B cell (primary cell): ENCODE measurements at regions not wholly inside any gene's neighbourhood (a gene's known extent, or its start where the extent isn't known, plus 50 kb on each side); places are given as distances from the start of the nearest gene placed in this dataset.
"Not testable (repeated sequence)": the region's sequence is repeated elsewhere in the genome, so short reads cannot be mapped to it uniquely, and the experiment has no call there.

Experiments
- ATAC-seq: fragments of 200-7000 bp; cut with Tn5 transposase; one replicate; pipeline ENCODE4 v1.10.0; 2021; ENCODE audit warnings: low read depth, mild to moderate bottlenecking, moderate number of reproducible peaks, moderate library complexity
- CTCF ChIA-PET: fragments of 350-600 bp; sonication (Branson Sonifier 250); formaldehyde crosslinking; loops from one replicate; lab custom pipeline; 2021; ENCODE audit warnings: antibody characterized with exemption, inconsistent platforms; lab: Charles Lee
- POLR2A ChIA-PET: fragments of 350-600 bp; sonication (Branson Sonifier 250); formaldehyde crosslinking; loops from one replicate; lab custom pipeline; 2021; ENCODE audit warnings: antibody characterized with exemption; lab: Charles Lee
- DNase-seq: peaks from one replicate; pipeline ENCODE4 v3.0.0; 2013
- H2AFZ ChIP-seq: 2 replicates; pipeline ENCODE4 v1.6.1; 2012; ENCODE audit warnings: mild to moderate bottlenecking, low read depth, low read length; ENCODE audit not compliant: insufficient read depth, poor library complexity, severe bottlenecking
- H3K27ac ChIP-seq, 2 donors: 1 replicate in 1 of 2; 2 replicates in 1 of 2; pipeline ENCODE4 v1.5.1; 2012 to 2013; ENCODE audit warnings: low read length in 2 of 2, mild to moderate bottlenecking in 2 of 2, moderate library complexity in 1 of 2
- H3K27me3 ChIP-seq, 4 experiments: fragments of 200-600 bp in 1 of 4; sonication (generic) in 1 of 4; replicated peaks in 1 of 4; 1 replicate in 2 of 4; 2 replicates in 2 of 4; pipeline versions ENCODE4 v1.6.1 to v1.7.0; 2013 to 2016; ENCODE audit warnings: low read length in 3 of 4, mild to moderate bottlenecking in 2 of 4, mixed read lengths in 1 of 4, moderate library complexity in 1 of 4; ENCODE audit not compliant: insufficient read depth in 4 of 4, control insufficient read depth in 3 of 4; ENCODE audit errors: control extremely low read depth in 1 of 4
- H3K36me3 ChIP-seq, 2 experiments: replicated peaks in 1 of 2; 1 replicate in 1 of 2; 2 replicates in 1 of 2; pipeline versions ENCODE4 v1.6.1 to v1.7.1; 2013; ENCODE audit warnings: low read length in 1 of 2; ENCODE audit not compliant: insufficient read depth in 2 of 2, control insufficient read depth in 1 of 2; ENCODE audit errors: control extremely low read depth in 1 of 2, extremely low read depth in 1 of 2
- H3K4me1 ChIP-seq, 2 donors: fragments of 200-600 bp in 1 of 2; sonication (generic) in 1 of 2; 1 replicate in 1 of 2; 2 replicates in 1 of 2; pipeline versions ENCODE4 v1.5.1 to v1.6.1; 2013 to 2017; ENCODE audit warnings: low read length in 2 of 2; ENCODE audit not compliant: control insufficient read depth in 2 of 2, insufficient read depth in 2 of 2
- H3K4me2 ChIP-seq: replicated peaks from 2 replicates; pipeline ENCODE3; 2012; ENCODE audit warnings: mild to moderate bottlenecking, low read depth, low read length; ENCODE audit not compliant: poor library complexity, severe bottlenecking
- H3K4me3 ChIP-seq, 5 experiments: fragments of 200-600 bp in 1 of 5; sonication (generic) in 1 of 5; 1 replicate in 3 of 5; 2 replicates in 2 of 5; pipeline versions ENCODE4 v1.5.1 to v1.7.0; 2011 to 2016; ENCODE audit warnings: low read length in 4 of 5, mild to moderate bottlenecking in 4 of 5, low read depth in 2 of 5, control low read depth in 1 of 5, moderate library complexity in 1 of 5; ENCODE audit not compliant: insufficient read depth in 1 of 5; ENCODE audit errors: control extremely low read depth in 1 of 5, extremely low read depth in 1 of 5
- H3K79me2 ChIP-seq: fragments of 200-600 bp; sonication (generic); one replicate; pipeline ENCODE4 v1.6.0; 2016; ENCODE audit warnings: low read length; ENCODE audit not compliant: control insufficient read depth, insufficient read depth
- H3K9ac ChIP-seq: fragments of 200-600 bp; sonication (generic); 2 replicates; pipeline ENCODE4 v1.6.1; 2017; ENCODE audit warnings: mild to moderate bottlenecking, low read length, moderate library complexity
- H3K9me3 ChIP-seq, 3 donors: one replicate each; pipeline versions ENCODE4 v1.6.1 to v1.7.1; 2013; ENCODE audit warnings: low read length in 2 of 3; ENCODE audit not compliant: control insufficient read depth in 2 of 3, insufficient read depth in 1 of 3; ENCODE audit errors: control extremely low read depth in 1 of 3
- H4K20me1 ChIP-seq: 2 replicates; pipeline ENCODE4 v1.6.0; 2012; ENCODE audit warnings: mild to moderate bottlenecking, low read length; ENCODE audit not compliant: insufficient read depth, control insufficient read depth, poor library complexity, severe bottlenecking
- H3K27ac Mint-ChIP-seq: one replicate; pipeline ENCODE4 v1.8.0; 2021; ENCODE audit warnings: mixed read lengths
- H3K27me3 Mint-ChIP-seq: one replicate; pipeline ENCODE4 v1.8.0; 2021; ENCODE audit warnings: mixed read lengths
- H3K4me1 Mint-ChIP-seq: one replicate; pipeline ENCODE4 v1.8.0; 2021; ENCODE audit warnings: mixed read lengths
- H3K4me3 Mint-ChIP-seq: one replicate; pipeline ENCODE4 v1.8.0; 2021; ENCODE audit warnings: mixed read lengths
- H3K9me3 Mint-ChIP-seq: one replicate; pipeline ENCODE4 v1.8.0; 2022; ENCODE audit warnings: mixed read lengths; ENCODE audit not compliant: insufficient read depth
- EZH2 ChIP-seq: IDR thresholded peaks from 2 replicates; pipeline ENCODE4 v1.6.1; 2012; ENCODE audit warnings: borderline replicate concordance, low read depth, mild to moderate bottlenecking, moderate library complexity, low read length; ENCODE audit not compliant: insufficient read depth, poor library complexity, severe bottlenecking
- WGBS: methylation state at CpG from one replicate; pipeline ENCODE4 v1.1.5; 2013; ENCODE audit warnings: missing lambda C conversion rate; ENCODE audit not compliant: insufficient coverage; 5-methylcytosine and 5-hydroxymethylcytosine counted together
- intact Hi-C: fragments of 100-400 bp; cut with micrococcal nuclease; formaldehyde crosslinking; loops from one replicate; pipeline ENCODE4 v1.10.0; 2022
- TF ChIP-seq, protein P1 (sequence below): fragments of 200-600 bp; IDR thresholded peaks from one replicate; pipeline ENCODE4 v1.8.0; 2022; ENCODE audit warnings: antibody characterized with exemption, mild to moderate bottlenecking

DNA sequence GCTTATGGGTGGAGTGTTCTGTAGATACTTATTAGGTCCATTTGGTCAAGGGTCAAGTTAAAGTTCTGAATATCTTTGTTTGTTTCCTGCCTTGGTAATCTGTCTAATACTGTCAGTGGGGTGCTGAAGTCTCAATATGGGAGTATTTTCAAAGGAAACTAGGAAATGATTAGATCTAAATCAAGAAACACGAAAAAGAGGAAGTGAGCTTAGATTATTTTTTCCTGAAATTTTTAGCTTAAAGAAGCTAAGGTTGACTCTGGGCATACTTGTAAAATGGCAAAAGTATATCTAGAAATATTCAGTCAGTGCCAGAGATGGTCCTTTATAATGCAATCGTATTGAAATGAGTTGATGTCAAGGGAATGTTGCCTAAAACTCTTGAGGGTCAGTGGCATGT, 313.5 kb downstream of the ICE1 start:
- Histone ChIP-seq H3K79me2 (no peaks in the 10 kb centered on the region), H3K36me3 (no peaks in the 10 kb centered on the region), H3K4me1 (peaks cover 17 to 18% of the 10 kb centered on the region in 2 donors), H3K27ac (no peak overlapping the region), H4K20me1 (no peaks in the 10 kb centered on the region), H3K9me3 (no peaks in the 10 kb centered on the region), H3K27me3 (no peaks in the 10 kb centered on the region), H2AFZ (no peak overlapping the region), H3K9ac (no peak overlapping the region), H3K4me3 (no peak overlapping the region), H3K4me2 (no peak overlapping the region)
- TF ChIP-seq, protein P1, sequence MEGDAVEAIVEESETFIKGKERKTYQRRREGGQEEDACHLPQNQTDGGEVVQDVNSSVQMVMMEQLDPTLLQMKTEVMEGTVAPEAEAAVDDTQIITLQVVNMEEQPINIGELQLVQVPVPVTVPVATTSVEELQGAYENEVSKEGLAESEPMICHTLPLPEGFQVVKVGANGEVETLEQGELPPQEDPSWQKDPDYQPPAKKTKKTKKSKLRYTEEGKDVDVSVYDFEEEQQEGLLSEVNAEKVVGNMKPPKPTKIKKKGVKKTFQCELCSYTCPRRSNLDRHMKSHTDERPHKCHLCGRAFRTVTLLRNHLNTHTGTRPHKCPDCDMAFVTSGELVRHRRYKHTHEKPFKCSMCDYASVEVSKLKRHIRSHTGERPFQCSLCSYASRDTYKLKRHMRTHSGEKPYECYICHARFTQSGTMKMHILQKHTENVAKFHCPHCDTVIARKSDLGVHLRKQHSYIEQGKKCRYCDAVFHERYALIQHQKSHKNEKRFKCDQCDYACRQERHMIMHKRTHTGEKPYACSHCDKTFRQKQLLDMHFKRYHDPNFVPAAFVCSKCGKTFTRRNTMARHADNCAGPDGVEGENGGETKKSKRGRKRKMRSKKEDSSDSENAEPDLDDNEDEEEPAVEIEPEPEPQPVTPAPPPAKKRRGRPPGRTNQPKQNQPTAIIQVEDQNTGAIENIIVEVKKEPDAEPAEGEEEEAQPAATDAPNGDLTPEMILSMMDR: no peak
- TF ChIP-seq EZH2: no peak
- Mint-ChIP-seq H3K4me3 (no peak overlapping the region), H3K9me3 (peaks cover 2% of the 10 kb centered on the region), H3K4me1 (peaks cover 35% of the 10 kb centered on the region), H3K27ac (no peak overlapping the region), H3K27me3 (no peaks in the 10 kb centered on the region)
- ATAC-seq: no peak
- intact Hi-C loops: no loop called here
- DNase-seq: no peak
- ChIA-PET POLR2A (no interaction called here), CTCF (no interaction called here)
- 45% methylated on average over 2 of the region's 2 CpGs for WGBS

DNA sequence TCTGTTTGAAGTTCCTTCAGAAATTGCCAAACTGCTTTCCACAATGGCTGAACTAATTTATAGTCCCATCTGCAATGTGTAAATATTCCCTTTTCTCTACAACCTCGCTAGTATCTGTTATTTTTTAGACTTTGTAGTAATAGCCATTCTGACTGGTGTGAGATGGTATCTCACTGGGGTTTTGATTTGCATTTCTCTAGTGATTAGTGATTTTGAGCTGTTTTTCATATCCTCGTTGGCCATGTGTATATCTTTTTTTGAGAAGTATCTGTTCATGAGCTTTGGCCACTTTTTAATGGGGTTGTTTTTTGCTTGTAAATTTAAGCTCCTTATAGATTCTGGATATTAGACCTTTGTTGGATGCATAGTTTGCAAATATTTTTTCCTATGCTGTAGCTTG, 310.6 kb downstream of the ICE1 start:
- H3K4me1 Mint-ChIP-seq: peaks cover 16% of the 10 kb centered on the region
- H2AFZ ChIP-seq, intact Hi-C loops, H3K4me3 Mint-ChIP-seq, H3K4me3 ChIP-seq, H3K27me3 ChIP-seq, H3K9ac ChIP-seq, H3K27ac ChIP-seq, H3K79me2 ChIP-seq, H3K36me3 ChIP-seq, H3K27me3 Mint-ChIP-seq, H3K27ac Mint-ChIP-seq, H3K4me1 ChIP-seq, DNase-seq, ATAC-seq, H4K20me1 ChIP-seq, CTCF ChIA-PET, H3K9me3 Mint-ChIP-seq, H3K9me3 ChIP-seq, H3K4me2 ChIP-seq: not testable (repeated sequence)
- POLR2A ChIA-PET: interaction anchor here (0.6 kb wide), 1 partner anchor 10 kb away, joined by 3 read pairs; no protein-coding TSS in a partner anchor
- WGBS: no CpG with 5 or more reads among the region's 2 CpGs
